ENCODE measurements at regions not wholly inside any gene's neighbourhood (a gene's known extent, or its start where the extent isn't known, plus 50 kb on each side); places are given as distances from the start of the nearest gene placed in this dataset.

DNA sequence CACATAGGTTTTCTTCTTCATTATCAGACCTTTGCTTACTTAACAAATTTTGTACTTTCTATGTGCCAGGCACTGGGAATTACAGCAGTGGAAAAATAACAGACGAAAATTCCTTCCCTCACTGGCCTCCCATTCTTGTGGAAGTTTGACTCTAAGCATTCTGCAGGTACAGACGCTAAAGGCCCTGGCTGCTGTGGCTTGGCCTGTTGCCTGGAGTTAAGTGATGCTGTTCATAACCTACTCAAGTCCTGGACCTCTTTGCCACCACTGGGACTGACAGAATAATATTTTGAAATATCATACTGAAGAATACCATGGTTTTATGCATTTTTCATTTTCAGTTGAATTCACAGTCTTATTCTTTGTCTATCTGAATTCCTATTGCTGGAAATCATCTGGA is 97.3 kb upstream of the SPATA31C2 start:
- TF ChIP-seq, protein P1, sequence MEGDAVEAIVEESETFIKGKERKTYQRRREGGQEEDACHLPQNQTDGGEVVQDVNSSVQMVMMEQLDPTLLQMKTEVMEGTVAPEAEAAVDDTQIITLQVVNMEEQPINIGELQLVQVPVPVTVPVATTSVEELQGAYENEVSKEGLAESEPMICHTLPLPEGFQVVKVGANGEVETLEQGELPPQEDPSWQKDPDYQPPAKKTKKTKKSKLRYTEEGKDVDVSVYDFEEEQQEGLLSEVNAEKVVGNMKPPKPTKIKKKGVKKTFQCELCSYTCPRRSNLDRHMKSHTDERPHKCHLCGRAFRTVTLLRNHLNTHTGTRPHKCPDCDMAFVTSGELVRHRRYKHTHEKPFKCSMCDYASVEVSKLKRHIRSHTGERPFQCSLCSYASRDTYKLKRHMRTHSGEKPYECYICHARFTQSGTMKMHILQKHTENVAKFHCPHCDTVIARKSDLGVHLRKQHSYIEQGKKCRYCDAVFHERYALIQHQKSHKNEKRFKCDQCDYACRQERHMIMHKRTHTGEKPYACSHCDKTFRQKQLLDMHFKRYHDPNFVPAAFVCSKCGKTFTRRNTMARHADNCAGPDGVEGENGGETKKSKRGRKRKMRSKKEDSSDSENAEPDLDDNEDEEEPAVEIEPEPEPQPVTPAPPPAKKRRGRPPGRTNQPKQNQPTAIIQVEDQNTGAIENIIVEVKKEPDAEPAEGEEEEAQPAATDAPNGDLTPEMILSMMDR (IDR thresholded peaks at IDR 0.05) = no peak
- no peak for TF ChIP-seq EP300 (IDR thresholded peaks at IDR 0.05)
- no peak for TF ChIP-seq POLR2A (IDR thresholded peaks at IDR 0.05)
- no peak for TF ChIP-seq POLR2AphosphoS5 (IDR thresholded peaks at IDR 0.05)
